Parathyroid adenoma (tissue), 2 donors: ENCODE measurements at regions not wholly inside any gene's neighbourhood (a gene's known extent, or its start where the extent isn't known, plus 50 kb on each side); places are given as distances from the start of the nearest gene placed in this dataset.

Experiments used
- H2AFZ ChIP-seq: fragments of 300-600 bp; sonication (generic); one replicate; pipeline ENCODE4 v1.7.0; 2017; ENCODE audit warnings: antibody characterized with exemption, mild to moderate bottlenecking
- H3K27ac ChIP-seq: fragments of 300-600 bp; sonication (generic); one replicate; pipeline ENCODE4 v1.7.0; 2017
- H3K27me3 ChIP-seq: fragments of 300-600 bp; sonication (generic); one replicate; pipeline ENCODE4 v1.7.0; 2017; ENCODE audit warnings: low read length; ENCODE audit not compliant: control insufficient read depth, insufficient read depth
- H3K36me3 ChIP-seq: fragments of 300-600 bp; sonication (generic); one replicate; pipeline ENCODE4 v1.7.0; 2017; ENCODE audit warnings: low read length; ENCODE audit not compliant: control insufficient read depth, insufficient read depth
- H3K4me1 ChIP-seq: fragments of 300-600 bp; sonication (generic); one replicate; pipeline ENCODE4 v1.7.0; 2017; ENCODE audit warnings: control low read depth
- H3K4me2 ChIP-seq: fragments of 300-600 bp; sonication (generic); one replicate; pipeline ENCODE4 v1.7.0; 2017; ENCODE audit warnings: low read length
- H3K4me3 ChIP-seq: fragments of 300-600 bp; sonication (generic); one replicate; pipeline ENCODE4 v1.7.0; 2017; ENCODE audit warnings: low read depth, low read length
- H3K79me2 ChIP-seq: fragments of 300-600 bp; sonication (generic); one replicate; pipeline ENCODE4 v1.7.0; 2017; ENCODE audit warnings: control low read depth
- H3K9ac ChIP-seq: fragments of 300-600 bp; sonication (generic); one replicate; pipeline ENCODE4 v1.7.0; 2017; ENCODE audit warnings: mild to moderate bottlenecking
- H3K9me3 ChIP-seq: fragments of 300-600 bp; sonication (generic); one replicate; pipeline ENCODE4 v1.7.0; 2017; ENCODE audit warnings: low read length; ENCODE audit not compliant: control insufficient read depth
- TF ChIP-seq, protein P1 (sequence below): fragments of 300-600 bp; sonication (generic); IDR thresholded peaks from one replicate; pipeline ENCODE4 v1.7.0; 2017; ENCODE audit warnings: antibody characterized with exemption, mild to moderate bottlenecking
- donor health status: primary hyperparathyroidism.

DNA sequence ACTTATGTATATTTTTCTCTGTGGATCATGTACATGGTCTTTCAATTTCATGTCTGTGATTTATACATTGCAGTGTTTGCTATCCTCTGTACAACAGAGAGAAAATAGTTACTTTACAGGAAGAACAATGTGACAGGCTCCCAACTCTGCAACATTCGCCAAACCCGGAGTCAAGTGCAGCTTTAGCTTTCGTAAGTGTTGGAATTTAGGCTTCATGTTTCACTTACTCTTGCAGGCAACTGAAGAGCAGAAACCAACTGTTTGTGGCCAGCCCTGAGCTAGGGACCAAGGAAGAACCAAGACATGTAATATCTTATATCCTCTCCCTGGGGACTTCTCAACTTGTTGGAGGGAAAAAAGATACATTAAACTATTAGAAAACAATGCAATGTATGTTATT lies 147.9 kb downstream of the C5orf15 start:
- Histone ChIP-seq H2AFZ (peak overlapping the region; percentile 61), H3K4me2 (no peak overlapping the region), H3K4me1 (peaks cover 13% of the 10 kb centered on the region), H3K9me3 (no peaks in the 10 kb centered on the region), H3K4me3 (no peak overlapping the region), H3K27me3 (no peaks in the 10 kb centered on the region), H3K36me3 (no peaks in the 10 kb centered on the region), H3K9ac (no peak overlapping the region), H3K27ac (peak overlapping the region; percentile 13), H3K79me2 (no peaks in the 10 kb centered on the region)
- TF ChIP-seq, protein P1, sequence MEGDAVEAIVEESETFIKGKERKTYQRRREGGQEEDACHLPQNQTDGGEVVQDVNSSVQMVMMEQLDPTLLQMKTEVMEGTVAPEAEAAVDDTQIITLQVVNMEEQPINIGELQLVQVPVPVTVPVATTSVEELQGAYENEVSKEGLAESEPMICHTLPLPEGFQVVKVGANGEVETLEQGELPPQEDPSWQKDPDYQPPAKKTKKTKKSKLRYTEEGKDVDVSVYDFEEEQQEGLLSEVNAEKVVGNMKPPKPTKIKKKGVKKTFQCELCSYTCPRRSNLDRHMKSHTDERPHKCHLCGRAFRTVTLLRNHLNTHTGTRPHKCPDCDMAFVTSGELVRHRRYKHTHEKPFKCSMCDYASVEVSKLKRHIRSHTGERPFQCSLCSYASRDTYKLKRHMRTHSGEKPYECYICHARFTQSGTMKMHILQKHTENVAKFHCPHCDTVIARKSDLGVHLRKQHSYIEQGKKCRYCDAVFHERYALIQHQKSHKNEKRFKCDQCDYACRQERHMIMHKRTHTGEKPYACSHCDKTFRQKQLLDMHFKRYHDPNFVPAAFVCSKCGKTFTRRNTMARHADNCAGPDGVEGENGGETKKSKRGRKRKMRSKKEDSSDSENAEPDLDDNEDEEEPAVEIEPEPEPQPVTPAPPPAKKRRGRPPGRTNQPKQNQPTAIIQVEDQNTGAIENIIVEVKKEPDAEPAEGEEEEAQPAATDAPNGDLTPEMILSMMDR, result no peak

DNA sequence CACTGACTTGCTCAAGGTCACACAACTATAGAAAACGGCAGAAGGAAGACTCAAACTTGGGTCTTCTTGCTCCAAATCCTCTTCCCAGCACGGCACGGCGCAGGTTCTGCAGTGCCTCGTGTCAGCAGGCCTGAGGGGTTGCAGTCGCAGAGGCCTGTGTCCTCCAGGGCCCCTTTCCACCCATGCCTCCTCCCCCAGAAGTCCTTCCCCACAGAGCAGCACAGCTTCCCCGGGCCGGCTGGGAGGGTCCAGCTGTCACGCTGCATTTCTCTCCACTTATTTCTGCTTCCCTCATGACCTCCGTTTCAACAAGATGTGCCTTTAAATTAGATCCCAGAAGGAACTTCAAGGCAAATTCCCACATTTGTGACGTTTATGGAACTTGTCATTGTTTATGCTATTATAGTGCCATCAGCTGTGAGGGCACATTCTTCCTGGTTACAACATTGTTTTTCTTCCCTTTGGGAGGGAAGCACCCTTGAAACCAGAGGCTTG lies 148.4 kb downstream of the C5orf15 start:
- H3K79me2 ChIP-seq, result no peaks in the 10 kb centered on the region
- H3K4me2 ChIP-seq, result no peak overlapping the region
- TF ChIP-seq, protein P1, result no peak
- no peaks in the 10 kb centered on the region for H3K27me3 ChIP-seq
- H3K4me1 ChIP-seq, result peaks cover 10% of the 10 kb centered on the region
- no peak overlapping the region for H3K9ac ChIP-seq
- H3K36me3 ChIP-seq, result no peaks in the 10 kb centered on the region
- H2AFZ ChIP-seq, result peak overlapping the region; percentile 61
- no peaks in the 10 kb centered on the region for H3K9me3 ChIP-seq
- no peak overlapping the region for H3K4me3 ChIP-seq
- H3K27ac ChIP-seq, result peak overlapping the region; percentile 13

DNA sequence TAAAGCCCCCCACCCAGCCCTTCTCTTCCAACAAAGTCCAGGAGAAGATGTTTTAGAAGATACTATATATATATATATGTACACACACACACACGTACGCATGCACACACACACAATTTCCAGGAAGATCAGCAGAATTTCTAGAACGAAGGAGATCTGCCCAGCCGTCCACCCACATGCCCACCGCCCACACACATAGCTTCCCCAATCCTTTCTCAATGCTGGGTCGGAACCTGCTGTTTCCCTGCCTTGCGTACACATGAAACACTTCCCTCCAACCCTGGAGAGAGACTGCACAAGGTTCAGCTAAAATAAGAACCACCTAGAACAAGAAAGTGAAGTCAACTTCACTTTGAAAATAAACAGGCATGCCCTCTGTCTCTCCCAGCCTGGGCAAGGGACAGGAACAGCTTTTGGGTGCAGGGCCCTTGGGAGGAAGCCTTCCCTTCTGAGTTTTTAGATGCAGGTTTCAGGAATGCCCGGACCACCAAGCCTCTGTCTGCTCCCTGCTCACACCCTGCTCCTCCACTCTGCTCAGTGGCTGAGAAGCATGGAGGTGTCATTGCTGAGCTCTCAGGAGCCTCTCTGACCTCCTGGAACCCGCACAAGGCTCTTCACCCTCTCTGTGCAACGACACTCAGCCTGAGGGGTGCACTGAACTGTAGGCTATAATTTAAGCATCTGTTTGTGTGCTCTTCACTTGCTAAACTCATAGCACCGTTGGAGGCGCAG lies 149.4 kb downstream of the C5orf15 start:
- no peak overlapping the region for H3K9ac ChIP-seq
- H3K4me1 ChIP-seq, result peaks cover 10% of the 10 kb centered on the region
- TF ChIP-seq, protein P1, result no peak
- peak overlapping the region; percentile 28 for H2AFZ ChIP-seq
- no peaks in the 10 kb centered on the region for H3K36me3 ChIP-seq
- H3K79me2 ChIP-seq, result no peaks in the 10 kb centered on the region
- no peak overlapping the region for H3K4me2 ChIP-seq
- no peaks in the 10 kb centered on the region for H3K27me3 ChIP-seq
- no peaks in the 10 kb centered on the region for H3K9me3 ChIP-seq
- no peak overlapping the region for H3K4me3 ChIP-seq
- H3K27ac ChIP-seq, result no peak overlapping the region

DNA sequence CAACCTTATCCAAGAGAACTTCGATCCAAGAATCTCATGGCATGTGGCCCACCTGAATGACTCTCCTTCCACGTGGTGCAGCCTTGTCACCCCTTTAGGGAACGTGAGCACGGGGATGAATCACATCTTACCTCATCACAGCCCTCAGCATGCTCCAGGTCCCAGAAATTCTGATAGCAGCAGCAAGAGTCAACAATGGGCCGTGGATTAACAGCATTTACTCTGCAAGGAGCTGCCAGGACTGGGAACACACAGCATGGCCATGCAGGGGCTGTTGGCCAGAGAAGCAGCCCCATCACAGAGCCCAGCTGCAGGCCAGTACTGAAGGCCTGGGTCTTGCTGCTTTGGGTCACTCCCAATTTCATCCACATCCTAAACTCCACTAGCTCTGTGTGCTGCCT lies 150.4 kb downstream of the C5orf15 start:
- TF ChIP-seq, protein P1, result no peak
- Histone ChIP-seq H2AFZ (no peak overlapping the region), H3K4me1 (peaks cover 10% of the 10 kb centered on the region)

DNA sequence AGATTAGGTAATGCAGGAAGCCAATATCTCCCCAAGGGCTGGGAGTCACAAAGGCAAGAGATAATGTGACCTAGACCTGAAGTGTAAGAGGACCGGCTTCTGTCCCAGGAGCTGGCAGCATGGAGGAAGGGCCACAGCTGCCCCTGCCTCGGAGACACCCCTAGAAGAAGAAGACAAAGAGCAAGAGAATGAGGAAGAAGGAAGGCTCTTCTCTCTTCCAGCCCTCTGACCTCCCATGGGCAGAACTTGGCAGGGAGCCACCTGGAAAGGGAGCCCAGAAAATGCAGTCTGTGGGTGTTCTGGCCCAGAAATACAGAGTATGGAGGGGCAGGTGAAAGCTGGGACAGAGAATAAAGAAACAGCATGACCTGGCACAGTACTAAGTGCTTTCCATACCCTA lies 151.0 kb downstream of the C5orf15 start:
- no peak overlapping the region for H2AFZ ChIP-seq
- H3K9ac ChIP-seq, result no peak overlapping the region
- no peaks in the 10 kb centered on the region for H3K27me3 ChIP-seq
- TF ChIP-seq, protein P1, result no peak
- H3K79me2 ChIP-seq, result no peaks in the 10 kb centered on the region
- H3K4me2 ChIP-seq, result no peak overlapping the region
- no peaks in the 10 kb centered on the region for H3K9me3 ChIP-seq
- peaks cover 10% of the 10 kb centered on the region for H3K4me1 ChIP-seq
- no peak overlapping the region for H3K27ac ChIP-seq
- H3K36me3 ChIP-seq, result no peaks in the 10 kb centered on the region
- no peak overlapping the region for H3K4me3 ChIP-seq

More for the DNA sequence above, 150.4 kb downstream of the C5orf15 start:
- Histone ChIP-seq H3K79me2 (no peaks in the 10 kb centered on the region), H3K27ac (no peak overlapping the region), H3K27me3 (no peaks in the 10 kb centered on the region), H3K36me3 (no peaks in the 10 kb centered on the region), H3K4me3 (no peak overlapping the region), H3K9me3 (no peaks in the 10 kb centered on the region), H3K9ac (no peak overlapping the region), H3K4me2 (no peak overlapping the region)
